GM18909 (cell line): ENCODE measurements at regions not wholly inside any gene's neighbourhood (a gene's known extent, or its start where the extent isn't known, plus 50 kb on each side); places are given as distances from the start of the nearest gene placed in this dataset.

Experiments used
- ATAC-seq: cut with Tn5 transposase; IDR thresholded peaks from one replicate; pipeline ENCODE4 v1.9.1; 2021; ENCODE audit warnings: mild to moderate bottlenecking; ENCODE audit not compliant: unreplicated experiment, poor library complexity

DNA sequence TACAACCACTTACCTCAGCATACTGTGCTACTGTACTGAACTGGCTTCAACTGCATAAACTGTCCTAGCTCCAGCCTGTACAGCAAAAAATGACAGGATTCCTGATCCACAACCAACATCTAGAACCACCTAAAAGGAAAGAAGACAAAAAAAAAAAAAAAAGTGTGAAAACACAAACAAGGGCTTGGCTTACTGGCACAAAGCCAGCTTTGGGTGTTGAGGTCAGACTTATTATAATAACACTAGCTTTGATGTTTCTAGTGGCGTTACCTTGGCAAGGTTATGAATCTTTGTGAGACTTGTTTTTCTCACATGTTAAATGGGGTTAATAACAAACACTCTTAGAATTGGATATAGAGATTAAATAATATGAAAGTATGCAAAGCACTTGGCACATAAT, 148.5 kb upstream of the PUM3 start:
- ATAC-seq = no peak

GRCh38 chr9:2991292-2991691, 147.4 kb upstream of the PUM3 start:
- ATAC-seq = no peak

GRCh38 chr9:2987679-2988078, 143.8 kb upstream of the PUM3 start:
- ATAC-seq = no peak

DNA sequence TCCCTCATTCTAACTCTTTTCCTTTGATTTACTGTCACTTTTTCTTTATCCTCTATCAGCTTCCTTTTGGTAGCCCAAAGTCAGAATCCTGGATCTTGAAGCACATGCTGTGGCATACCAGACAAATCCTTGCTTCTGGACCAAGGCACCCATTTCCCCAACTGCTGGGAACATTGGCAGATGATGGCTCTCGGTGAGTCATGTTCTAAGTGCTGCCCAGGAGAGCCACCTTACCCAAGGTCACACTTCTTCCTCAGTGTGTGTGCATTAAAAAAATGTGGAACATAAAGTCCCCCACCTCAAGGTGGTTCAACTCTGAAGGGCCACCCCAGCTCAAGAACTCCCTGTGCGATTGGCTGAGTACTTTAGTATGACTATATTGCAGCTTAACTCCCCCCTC, 141.4 kb upstream of the PUM3 start:
- no peak for ATAC-seq

GRCh38 chr9:2984491-2984890, 140.6 kb upstream of the PUM3 start:
- ATAC-seq = no peak

DNA sequence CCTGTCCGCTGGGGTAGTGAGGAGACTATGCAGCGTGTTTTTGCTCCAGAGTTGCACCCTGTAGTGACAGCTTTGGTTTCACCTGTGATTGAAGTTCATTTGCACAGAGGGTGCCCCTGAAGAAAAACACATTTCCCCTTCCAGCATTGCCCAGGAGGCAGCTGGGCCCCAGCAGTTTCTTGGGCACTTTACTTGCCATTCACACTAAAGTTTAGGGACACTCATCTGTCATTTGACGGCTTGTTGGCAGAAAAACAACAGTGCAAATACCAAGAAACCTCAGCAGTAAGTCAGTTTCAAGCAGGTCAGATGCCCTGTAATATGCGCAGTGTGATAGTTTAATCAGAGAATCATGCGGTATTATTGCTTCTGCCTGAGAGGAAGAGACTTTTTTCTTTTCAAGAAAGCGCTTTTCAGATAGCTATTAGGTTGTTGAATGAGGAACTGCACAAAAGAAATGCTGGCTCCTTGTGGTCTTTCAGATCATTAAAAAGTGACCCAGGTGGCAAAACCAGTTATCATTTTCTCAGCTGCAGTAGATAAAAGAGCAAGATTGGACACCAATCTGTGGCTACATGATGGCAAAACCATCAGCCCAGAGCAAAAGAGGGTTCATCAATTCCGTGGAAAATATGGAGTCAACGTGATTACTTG, 136.2 kb upstream of the PUM3 start:
- ATAC-seq = no peak

DNA sequence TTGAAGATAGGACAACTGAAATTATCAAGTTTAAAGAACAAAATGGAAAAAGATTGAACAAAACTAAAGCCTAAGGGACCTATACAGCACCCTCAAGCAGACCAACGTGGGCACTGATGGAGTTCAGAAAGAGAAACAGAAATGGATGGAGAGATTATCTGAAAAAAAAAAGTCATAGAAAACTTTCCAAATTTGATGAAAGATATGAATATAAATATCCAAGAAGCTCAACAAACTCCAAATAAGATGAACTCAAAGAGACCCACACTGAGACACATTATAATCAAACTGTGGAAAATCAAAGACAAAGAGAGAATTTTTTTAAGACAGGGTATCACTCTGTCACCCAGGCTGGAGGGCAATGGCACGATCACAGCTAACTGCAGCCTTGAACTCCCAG, 128.6 kb upstream of the PUM3 start:
- no peak for ATAC-seq

DNA sequence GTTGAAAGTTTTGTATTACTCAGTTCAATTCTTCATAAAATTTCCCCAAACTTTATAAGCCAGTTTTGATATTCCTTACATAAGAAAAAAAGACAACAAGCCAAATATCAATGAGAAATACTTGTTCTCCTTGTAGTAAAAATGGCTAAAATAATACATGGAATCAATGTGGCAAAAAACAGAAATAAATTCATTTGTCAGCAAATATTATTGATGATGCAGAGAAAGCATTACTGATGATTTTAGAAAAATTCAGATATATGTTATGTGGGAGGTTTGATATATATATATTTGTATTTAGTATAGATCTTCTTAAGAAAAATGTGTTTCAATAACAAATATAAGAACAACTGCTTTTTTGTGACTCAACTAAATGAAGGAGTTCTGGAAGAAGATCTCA, 127.0 kb upstream of the PUM3 start:
- no peak for ATAC-seq

DNA sequence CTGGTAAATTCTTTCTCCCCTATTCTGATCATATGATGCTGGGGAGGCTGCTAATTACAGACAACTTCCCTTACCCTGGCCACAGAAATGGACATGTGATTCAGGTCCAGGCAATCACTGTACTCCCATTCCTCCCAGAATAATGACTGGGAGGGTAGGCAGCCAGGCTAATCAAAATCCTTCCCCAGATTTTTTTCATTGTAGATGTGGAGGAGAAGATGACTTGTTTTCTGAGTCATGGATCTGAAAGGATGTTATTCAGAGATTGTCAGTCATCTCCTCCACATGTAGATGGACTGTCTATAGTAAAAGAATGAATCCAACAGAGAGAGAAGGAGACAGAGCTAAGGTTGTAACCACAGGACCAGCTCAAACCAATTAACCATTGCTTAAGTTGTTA, 123.9 kb upstream of the PUM3 start:
- no peak for ATAC-seq

GRCh38 chr9:2966565-2967300, 122.8 kb upstream of the PUM3 start:
- no peak for ATAC-seq

GRCh38 chr9:2964470-2964869, 120.6 kb upstream of the PUM3 start:
- no peak for ATAC-seq

GRCh38 chr9:2963307-2963706, 119.4 kb upstream of the PUM3 start:
- no peak for ATAC-seq

DNA sequence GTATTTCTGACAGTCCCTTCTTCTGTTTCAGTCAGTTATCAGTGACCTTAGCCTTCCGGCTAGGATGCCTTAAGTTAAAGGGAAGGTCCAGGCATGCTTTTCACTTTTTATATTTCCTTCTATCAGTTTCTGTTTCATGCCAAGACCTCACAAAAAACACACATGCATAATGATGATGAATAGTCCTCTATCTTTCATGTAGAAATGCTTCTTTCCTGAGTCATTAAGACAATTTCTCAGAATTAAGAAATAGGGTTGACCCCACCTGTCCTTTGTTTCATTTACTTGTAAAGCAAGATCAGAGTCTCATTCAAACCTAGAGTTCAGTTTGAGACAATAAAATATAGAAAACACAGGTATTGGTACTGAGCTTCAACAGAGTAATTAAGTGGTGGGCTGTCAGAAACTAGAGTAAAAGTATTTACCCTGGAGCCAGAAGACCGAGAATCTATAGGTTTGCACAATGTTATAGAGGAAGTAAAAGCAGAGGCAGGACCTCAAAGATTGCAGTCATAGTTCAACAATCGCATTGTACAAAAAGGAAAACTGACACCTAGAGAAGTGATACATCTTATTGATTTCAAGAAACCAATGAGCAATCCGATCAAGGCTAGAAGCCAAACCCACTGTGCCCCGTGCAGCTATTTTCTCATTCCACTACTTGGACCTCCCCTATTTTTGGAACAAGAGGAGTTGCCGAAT, 118.7 kb upstream of the PUM3 start:
- ATAC-seq = no peak

DNA sequence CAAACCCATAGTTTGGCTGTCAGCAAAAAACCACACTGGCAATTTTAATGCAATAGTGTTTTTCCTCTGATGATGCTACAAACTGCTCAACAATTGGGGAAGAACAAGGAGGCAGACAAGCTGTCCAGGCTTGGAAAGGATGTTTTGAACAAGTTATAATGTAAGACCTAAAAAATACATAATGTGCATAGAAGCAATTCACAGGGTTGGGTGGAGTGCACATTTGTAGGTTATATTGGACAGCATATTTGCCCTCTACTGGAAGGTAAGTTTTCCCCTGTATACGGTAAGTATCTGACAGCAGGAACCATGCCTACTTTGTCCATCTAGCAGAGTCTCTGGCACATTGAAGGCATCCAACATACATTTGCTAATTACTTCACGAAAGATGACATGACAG, 114.3 kb upstream of the PUM3 start:
- ATAC-seq = no peak

GRCh38 chr9:2957656-2958200, 113.8 kb upstream of the PUM3 start:
- ATAC-seq = no peak

DNA sequence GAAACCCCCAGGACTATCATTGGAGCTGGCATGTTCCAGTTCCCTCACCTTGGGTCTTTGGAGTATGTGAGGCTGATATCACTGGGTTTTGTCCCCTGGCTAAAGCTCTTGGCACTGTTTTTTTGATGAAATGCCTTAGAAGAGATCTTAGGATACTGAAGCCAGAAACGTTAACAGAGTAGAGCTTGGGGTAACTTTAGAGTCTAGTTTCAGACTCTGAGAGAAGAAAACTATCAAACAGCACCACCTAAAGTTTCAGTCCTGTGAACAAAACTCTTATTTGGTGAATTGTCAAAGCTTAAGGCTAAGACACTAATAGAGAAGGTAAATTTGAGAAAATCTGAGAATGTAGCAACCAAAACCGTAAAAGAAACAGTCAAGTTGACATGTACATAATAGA, 111.7 kb upstream of the PUM3 start:
- no peak for ATAC-seq

DNA sequence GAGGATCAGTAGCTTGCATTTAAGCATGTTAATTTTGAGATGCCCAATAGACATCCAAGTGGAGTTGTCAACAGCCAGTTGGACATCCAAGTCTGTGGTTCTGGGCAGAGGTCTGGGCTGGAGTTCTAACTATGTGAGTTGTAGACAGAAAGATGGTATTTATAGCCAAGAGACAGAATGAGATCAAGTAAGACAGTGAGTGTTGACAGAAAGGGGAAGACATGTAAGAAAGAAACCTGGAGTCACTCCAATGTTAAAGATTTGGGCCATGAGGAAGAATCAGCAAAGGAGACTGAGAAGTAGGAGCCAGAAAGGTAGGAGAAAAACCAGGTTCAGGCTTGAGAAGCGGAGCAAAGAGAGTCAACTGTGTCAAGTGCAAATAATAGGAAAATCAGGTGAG, 95.5 kb upstream of the PUM3 start:
- ATAC-seq = no peak

GRCh38 chr9:2936221-2936620, 92.3 kb upstream of the PUM3 start:
- no peak for ATAC-seq

DNA sequence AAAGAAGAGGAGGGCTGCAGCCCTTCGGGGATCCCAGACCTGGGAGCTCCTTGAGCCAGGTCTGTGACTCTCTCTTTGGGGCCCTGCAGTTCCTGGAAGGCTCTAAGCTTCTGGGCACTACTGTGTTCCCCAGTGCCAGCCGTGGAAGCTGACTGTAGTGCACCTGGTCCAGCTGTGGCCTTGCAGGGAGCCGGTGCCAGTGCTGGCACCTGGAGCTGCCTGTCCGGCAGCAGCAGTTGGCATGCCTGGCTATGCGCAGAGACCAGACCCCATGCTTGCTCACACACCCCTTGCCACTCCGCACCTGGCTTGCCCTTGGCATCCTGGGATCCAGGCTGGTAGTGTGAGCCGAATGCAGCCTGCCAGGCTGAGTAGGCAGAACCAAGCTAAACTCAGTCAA, 91.0 kb upstream of the PUM3 start:
- no peak for ATAC-seq

DNA sequence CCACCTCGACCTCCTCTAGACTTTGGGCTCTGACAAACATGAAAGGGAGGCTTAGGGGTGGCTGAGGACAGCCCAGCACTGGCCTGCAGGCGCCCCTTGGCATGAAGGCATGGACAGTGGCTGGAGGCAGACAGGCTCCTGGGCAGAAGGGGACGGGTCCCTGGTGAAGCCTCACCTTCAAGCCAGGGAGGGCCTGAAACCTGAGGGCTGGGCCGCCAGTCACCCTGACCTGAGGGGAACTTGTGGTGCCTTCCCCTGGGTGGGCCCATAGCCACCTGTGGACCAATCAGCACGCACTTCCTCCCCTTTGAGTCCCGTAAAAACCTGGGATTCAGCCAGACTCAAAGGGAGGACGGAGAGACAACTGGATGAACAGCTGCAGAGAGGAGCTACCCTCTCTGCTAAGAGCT, 90.4 kb upstream of the PUM3 start:
- no peak for ATAC-seq
